NAMALWA (cell line): ENCODE measurements at regions not wholly inside any gene's neighbourhood (a gene's known extent, or its start where the extent isn't known, plus 50 kb on each side); places are given as distances from the start of the nearest gene placed in this dataset.

Experiments
- DNase-seq: peaks from one replicate; pipeline ENCODE4 v3.0.0-alpha.2; 2015; ENCODE audit warnings: low spot score

DNA sequence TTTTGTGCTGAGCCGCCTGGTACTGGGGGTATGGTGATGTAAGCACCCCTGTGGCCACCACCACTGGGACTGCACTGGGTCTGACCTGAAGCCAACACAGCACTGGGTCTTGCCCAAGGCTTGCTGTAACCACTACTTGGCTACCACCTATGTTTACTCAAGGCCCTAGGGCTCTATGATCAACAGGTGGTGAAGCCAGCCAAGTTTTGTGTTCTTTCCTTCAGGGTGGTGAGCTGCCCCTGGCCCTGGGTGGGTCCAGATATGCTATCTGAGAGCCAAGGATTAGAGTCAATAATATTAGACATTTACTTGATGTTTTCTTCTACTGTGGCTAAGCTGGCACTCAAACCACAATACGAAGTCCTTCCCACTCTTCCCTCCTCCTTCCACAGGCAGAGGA, 55.1 kb upstream of the PAGE4 start:
- DNase-seq: no peak

GRCh38 chrX:49767236-49767635, 61.9 kb upstream of the PAGE4 start:
- no peak for DNase-seq

GRCh38 chrX:49762175-49762720, 66.5 kb upstream of the PAGE1 start:
- no peak for DNase-seq

DNA sequence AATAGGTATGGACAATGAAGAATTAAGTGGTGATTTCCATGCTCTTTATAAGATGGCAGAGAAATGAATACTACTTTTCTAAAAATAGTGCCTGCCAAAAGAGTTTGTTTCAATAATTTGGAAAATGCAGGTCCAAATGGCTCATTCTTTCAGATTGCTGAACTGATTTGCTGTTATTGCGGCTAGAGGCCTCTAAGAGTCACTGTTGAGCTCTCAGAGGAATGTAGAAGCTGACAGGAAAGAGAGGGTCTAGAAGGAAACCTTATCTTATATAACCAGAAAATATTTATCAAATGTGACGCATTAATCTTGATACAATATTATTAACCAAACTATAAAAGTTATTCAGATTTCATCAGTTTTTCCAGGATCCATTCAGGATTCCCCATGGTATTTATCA, 65.7 kb upstream of the PAGE1 start:
- peak; percentile 37 for DNase-seq

DNA sequence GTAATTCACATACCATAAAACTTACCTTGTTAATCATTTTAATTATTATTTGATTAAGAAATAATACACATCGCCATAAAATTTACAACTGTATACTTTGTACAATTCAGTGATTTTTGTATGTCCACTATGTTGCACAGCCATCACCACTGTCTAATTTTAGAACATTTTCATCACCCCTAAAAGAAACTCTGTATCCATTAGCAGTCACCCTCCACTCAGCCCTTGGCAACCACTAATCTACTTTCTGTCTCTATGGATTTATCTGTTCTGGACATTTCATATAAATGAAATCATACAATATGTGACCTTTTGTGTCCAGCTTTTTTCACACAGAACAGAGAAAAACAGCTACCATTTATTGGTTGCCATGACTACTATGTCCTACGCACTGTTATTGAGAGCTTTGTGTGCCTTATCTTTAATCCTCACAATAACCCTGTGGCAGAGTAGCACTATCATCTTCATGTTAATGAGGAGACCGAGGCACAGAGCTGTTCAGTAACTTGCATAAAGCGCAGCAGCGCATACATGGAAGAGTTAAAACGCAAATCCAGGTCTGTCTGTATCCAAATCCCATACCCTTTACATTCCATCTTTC, 64.6 kb upstream of the PAGE1 start:
- DNase-seq: no peak

DNA sequence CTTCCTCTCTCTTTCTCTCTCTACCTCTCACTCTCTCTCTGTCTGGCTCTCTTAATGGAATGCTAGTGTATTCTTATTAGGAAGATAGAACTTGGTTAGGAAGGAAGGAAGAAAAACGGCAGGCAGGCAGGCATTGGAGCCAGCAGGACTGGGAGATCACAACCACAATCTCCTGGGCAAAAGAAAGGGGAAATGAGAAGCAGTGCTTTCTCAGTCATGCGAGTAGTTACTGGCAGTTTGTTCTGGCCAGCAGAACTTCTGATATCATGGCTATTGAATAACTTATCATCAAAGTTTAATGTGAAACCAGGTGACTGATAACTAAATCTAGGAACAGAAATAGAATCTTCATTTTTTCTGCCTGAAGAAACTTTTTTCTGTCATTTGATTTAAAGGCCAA, 60.9 kb upstream of the PAGE1 start:
- DNase-seq: no peak

- DNase-seq: peak; percentile 48
Measured at GRCh38 chrX:49754233-49754857, 58.6 kb upstream of the PAGE1 start.

DNA sequence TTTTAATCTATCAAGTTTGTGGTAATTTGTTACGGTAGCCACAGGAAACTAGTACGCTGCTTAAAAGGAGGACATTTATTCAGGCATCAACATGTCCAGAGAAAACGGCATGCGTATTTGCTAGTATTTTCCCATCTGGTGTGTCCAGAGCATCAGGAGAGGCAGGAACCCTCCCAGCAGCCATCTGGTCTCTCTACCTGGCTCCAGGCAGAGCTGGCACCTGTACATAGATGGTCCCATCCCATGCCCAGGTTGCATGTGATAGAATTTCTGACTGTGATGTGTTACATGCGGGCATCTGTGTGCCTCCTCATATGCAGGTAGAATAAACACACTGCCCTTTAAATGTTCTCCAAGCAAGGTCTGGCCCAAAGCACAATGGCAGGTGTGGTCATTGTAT, 57.9 kb upstream of the PAGE1 start:
- DNase-seq: no peak

GRCh38 chrX:49748211-49748956, 52.6 kb upstream of the PAGE1 start:
- DNase-seq: no peak

GRCh38 chrX:49746306-49746705, 50.5 kb upstream of the PAGE1 start:
- no peak for DNase-seq
